BLaER1 treated with 17β-estradiol and CSF1 and Interleukin-3, amounts not matched to agents 10 nM and 100 nM (cell line): ENCODE measurements at regions not wholly inside any gene's neighbourhood (a gene's known extent, or its start where the extent isn't known, plus 50 kb on each side); places are given as distances from the start of the nearest gene placed in this dataset.
A peak's percentile ranks its signal among the peaks of the same experiment; 100 is the strongest.

ENCODE experiments used
- H3K27ac ChIP-seq, 11 experiments: shearing (Covaris generic); formaldehyde crosslinking; 2 replicates each; pipeline ENCODE4 v1.8.1; 2022
- H3K27me3 ChIP-seq, 11 experiments: shearing (Covaris generic); formaldehyde crosslinking; 2 replicates each; pipeline ENCODE4 v1.8.1; 2022
- H3K36me3 ChIP-seq, 11 experiments: shearing (Covaris generic); formaldehyde crosslinking; 2 replicates each; pipeline ENCODE4 v1.8.1; 2022
- H3K4me1 ChIP-seq, 10 experiments: shearing (Covaris generic); formaldehyde crosslinking; 2 replicates each; pipeline ENCODE4 v1.8.1; 2022
- H3K4me2 ChIP-seq, 11 experiments: shearing (Covaris generic); formaldehyde crosslinking; 2 replicates each; pipeline ENCODE4 v1.8.1; 2022
- H3K4me3 ChIP-seq, 10 experiments: shearing (Covaris generic); formaldehyde crosslinking; 2 replicates each; pipeline ENCODE4 v1.8.1; 2022
- H3K9ac ChIP-seq, 11 experiments: shearing (Covaris generic); formaldehyde crosslinking; 2 replicates each; pipeline ENCODE4 v1.8.1; 2022
- H3K9me3 ChIP-seq, 11 experiments: shearing (Covaris generic); formaldehyde crosslinking; replicated peaks in 1 of 11; 2 replicates each; pipeline ENCODE4 v1.8.1; 2022
- H4K20me1 ChIP-seq, 11 experiments: shearing (Covaris generic); formaldehyde crosslinking; 2 replicates each; pipeline ENCODE4 v1.8.1; 2022
- Cebpa-rat ChIP-seq, 11 experiments: shearing (Covaris generic); IDR thresholded peaks; 2 replicates each; pipeline ENCODE4 v1.8.1; 2022

- no peak for TF ChIP-seq Cebpa-rat (IDR thresholded peaks at IDR 0.05)
- no peak overlapping the region for H3K27ac ChIP-seq
- peaks cover 38 to 43% (median 39%) of the 10 kb centered on the region in 11 experiments for H3K9me3 ChIP-seq
- H3K27me3 ChIP-seq = no peaks in the 10 kb centered on the region
- peaks cover 0 to 10% (median 0%) of the 10 kb centered on the region in 11 experiments; a peak in 4 of 22 replicates for H3K36me3 ChIP-seq
- no peak overlapping the region for H3K4me3 ChIP-seq
- H3K4me1 ChIP-seq = peaks cover 10 to 18% (median 14%) of the 10 kb centered on the region in 10 experiments; a peak in 19 of 20 replicates
- H4K20me1 ChIP-seq = no peaks in the 10 kb centered on the region
- H3K9ac ChIP-seq = no peak overlapping the region
- H3K4me2 ChIP-seq = peak overlapping the region in 6 of 11 experiments; percentile 18 to 67 (median 37); a peak in 7 of 22 replicates
These were observed 159.4 kb upstream of the INHBA start for GRCh38 chr7:41862261-41862660.

- Histone ChIP-seq H3K27ac (peak overlapping the region in 3 of 11 experiments; percentile 11 to 18 (median 18); a peak in 2 of 22 replicates), H3K4me2 (peak overlapping the region; percentile 18 to 67 (median 56); a peak in 20 of 22 replicates), H3K36me3 (peaks cover 0 to 10% (median 0%) of the 10 kb centered on the region in 11 experiments; a peak in 4 of 22 replicates), H3K9me3 (peaks cover 31 to 37% (median 34%) of the 10 kb centered on the region in 11 experiments), H3K9ac (0 out of 22 replicates have a peak overlapping the region, but pooled peaks of 1 of the 11 experiments have one; percentile 5), H3K4me3 (no peak overlapping the region), H4K20me1 (no peaks in the 10 kb centered on the region), H3K27me3 (no peaks in the 10 kb centered on the region), H3K4me1 (peaks cover 10 to 18% (median 14%) of the 10 kb centered on the region in 10 experiments; a peak in 19 of 20 replicates)
- no peak for TF ChIP-seq Cebpa-rat (IDR thresholded peaks at IDR 0.05)
These were observed 158.8 kb upstream of the INHBA start for GRCh38 chr7:41861642-41862041.

- H3K4me1 ChIP-seq = peaks cover 10 to 18% (median 14%) of the 10 kb centered on the region in 10 experiments; a peak in 19 of 20 replicates
- peaks cover 0 to 5% (median 0%) of the 10 kb centered on the region in 11 experiments; a peak in 4 of 22 replicates for H3K9me3 ChIP-seq
- H3K36me3 ChIP-seq = no peaks in the 10 kb centered on the region
- no peak overlapping the region for H3K27ac ChIP-seq
- H3K4me3 ChIP-seq = no peak overlapping the region
- H4K20me1 ChIP-seq = no peaks in the 10 kb centered on the region
- no peak overlapping the region for H3K4me2 ChIP-seq
- no peak for TF ChIP-seq Cebpa-rat (IDR thresholded peaks at IDR 0.05)
- no peak overlapping the region for H3K9ac ChIP-seq
- no peaks in the 10 kb centered on the region for H3K27me3 ChIP-seq
These were observed 155.3 kb upstream of the INHBA start for GRCh38 chr7:41858201-41858600.

- Histone ChIP-seq H4K20me1 (no peaks in the 10 kb centered on the region), H3K4me1 (peaks cover 0 to 1% (median under 1%) of the 10 kb centered on the region in 10 experiments; a peak in 5 of 20 replicates), H3K4me3 (no peak overlapping the region), H3K9ac (no peak overlapping the region), H3K4me2 (no peak overlapping the region), H3K27ac (no peak overlapping the region), H3K27me3 (no peaks in the 10 kb centered on the region), H3K36me3 (no peaks in the 10 kb centered on the region), H3K9me3 (peaks cover 0 to 6% (median 0%) of the 10 kb centered on the region in 11 experiments; a peak in 1 of 22 replicates)
- TF ChIP-seq Cebpa-rat (IDR thresholded peaks at IDR 0.05) = no peak
These were observed 152.9 kb upstream of the INHBA start for GRCh38 chr7:41855798-41856197.

GRCh38 chr7:41847606-41848005 is 144.7 kb upstream of the INHBA start:
- no peak overlapping the region for H3K27ac ChIP-seq
- H3K9me3 ChIP-seq = peaks cover 4 to 32% (median 14%) of the 10 kb centered on the region in 11 experiments; a peak in 20 of 22 replicates
- no peak overlapping the region for H3K4me3 ChIP-seq
- H3K4me2 ChIP-seq = peak overlapping the region in 1 of 11 experiments; percentile 7; a peak in 2 of 22 replicates
- no peak overlapping the region for H3K9ac ChIP-seq
- no peak for TF ChIP-seq Cebpa-rat (IDR thresholded peaks at IDR 0.05)
- H3K36me3 ChIP-seq = no peaks in the 10 kb centered on the region
- H3K27me3 ChIP-seq = no peaks in the 10 kb centered on the region
- no peaks in the 10 kb centered on the region for H4K20me1 ChIP-seq
- H3K4me1 ChIP-seq = peaks cover 0 to 12% (median 6%) of the 10 kb centered on the region in 10 experiments; a peak in 8 of 20 replicates

- peaks cover 0 to 12% (median 6%) of the 10 kb centered on the region in 10 experiments; a peak in 8 of 20 replicates for H3K4me1 ChIP-seq
- H3K4me3 ChIP-seq = no peak overlapping the region
- H3K27ac ChIP-seq = no peak overlapping the region
- H4K20me1 ChIP-seq = no peaks in the 10 kb centered on the region
- no peak overlapping the region for H3K9ac ChIP-seq
- no peaks in the 10 kb centered on the region for H3K27me3 ChIP-seq
- TF ChIP-seq Cebpa-rat (IDR thresholded peaks at IDR 0.05) = no peak
- H3K9me3 ChIP-seq = peaks cover 4 to 32% (median 14%) of the 10 kb centered on the region in 11 experiments; a peak in 20 of 22 replicates
- no peaks in the 10 kb centered on the region for H3K36me3 ChIP-seq
- H3K4me2 ChIP-seq = peak overlapping the region in 1 of 11 experiments; percentile 7; a peak in 1 of 22 replicates
These were observed 144.3 kb upstream of the INHBA start for GRCh38 chr7:41847151-41847550.

- Histone ChIP-seq H3K27ac (no peak overlapping the region), H3K36me3 (no peaks in the 10 kb centered on the region), H3K27me3 (no peaks in the 10 kb centered on the region), H4K20me1 (no peaks in the 10 kb centered on the region), H3K4me3 (no peak overlapping the region), H3K4me2 (no peak overlapping the region), H3K4me1 (peaks cover 0 to 16% (median 0%) of the 10 kb centered on the region in 10 experiments; a peak in 4 of 20 replicates), H3K9ac (no peak overlapping the region), H3K9me3 (peaks cover 0 to 14% (median 2%) of the 10 kb centered on the region in 11 experiments; a peak in 5 of 22 replicates)
- TF ChIP-seq Cebpa-rat (IDR thresholded peaks at IDR 0.05) = no peak
These were observed 140.1 kb upstream of the INHBA start for GRCh38 chr7:41842956-41843355.

GRCh38 chr7:41837916-41838315 is 135.0 kb upstream of the INHBA start:
- TF ChIP-seq Cebpa-rat (IDR thresholded peaks at IDR 0.05) = no peak

GRCh38 chr7:41835976-41836530 is 133.2 kb upstream of the INHBA start:
- Histone ChIP-seq H3K27me3 (no peaks in the 10 kb centered on the region), H3K9ac (no peak overlapping the region), H3K27ac (no peak overlapping the region), H3K36me3 (no peaks in the 10 kb centered on the region; a peak in 1 of 22 replicates), H3K9me3 (peaks cover 9 to 28% (median 21%) of the 10 kb centered on the region in 11 experiments), H3K4me3 (no peak overlapping the region), H4K20me1 (no peaks in the 10 kb centered on the region), H3K4me2 (no peak overlapping the region), H3K4me1 (peaks cover 0 to 8% (median 0%) of the 10 kb centered on the region in 10 experiments; a peak in 3 of 20 replicates)
- no peak for TF ChIP-seq Cebpa-rat (IDR thresholded peaks at IDR 0.05)

More at GRCh38 chr7:41837916-41838315, 135.0 kb upstream of the INHBA start:
- 0 out of 22 replicates have a peak overlapping the region, but pooled peaks of 1 of the 11 experiments have one; percentile 11 for H3K4me2 ChIP-seq
- no peak overlapping the region for H3K9ac ChIP-seq
- no peaks in the 10 kb centered on the region for H3K36me3 ChIP-seq
- no peak overlapping the region for H3K4me3 ChIP-seq
- no peaks in the 10 kb centered on the region for H4K20me1 ChIP-seq
- no peaks in the 10 kb centered on the region for H3K27me3 ChIP-seq
- H3K9me3 ChIP-seq = peaks cover 0 to 10% (median 3%) of the 10 kb centered on the region in 11 experiments; a peak in 8 of 22 replicates
- peaks cover 0 to 8% (median 0%) of the 10 kb centered on the region in 10 experiments; a peak in 3 of 20 replicates for H3K4me1 ChIP-seq
- peak overlapping the region in 1 of 11 experiments; percentile 27; a peak in 1 of 22 replicates for H3K27ac ChIP-seq
